ENCODE measurements at regions not wholly inside any gene's neighbourhood (a gene's known extent, or its start where the extent isn't known, plus 50 kb on each side); places are given as distances from the start of the nearest gene placed in this dataset.

DNA sequence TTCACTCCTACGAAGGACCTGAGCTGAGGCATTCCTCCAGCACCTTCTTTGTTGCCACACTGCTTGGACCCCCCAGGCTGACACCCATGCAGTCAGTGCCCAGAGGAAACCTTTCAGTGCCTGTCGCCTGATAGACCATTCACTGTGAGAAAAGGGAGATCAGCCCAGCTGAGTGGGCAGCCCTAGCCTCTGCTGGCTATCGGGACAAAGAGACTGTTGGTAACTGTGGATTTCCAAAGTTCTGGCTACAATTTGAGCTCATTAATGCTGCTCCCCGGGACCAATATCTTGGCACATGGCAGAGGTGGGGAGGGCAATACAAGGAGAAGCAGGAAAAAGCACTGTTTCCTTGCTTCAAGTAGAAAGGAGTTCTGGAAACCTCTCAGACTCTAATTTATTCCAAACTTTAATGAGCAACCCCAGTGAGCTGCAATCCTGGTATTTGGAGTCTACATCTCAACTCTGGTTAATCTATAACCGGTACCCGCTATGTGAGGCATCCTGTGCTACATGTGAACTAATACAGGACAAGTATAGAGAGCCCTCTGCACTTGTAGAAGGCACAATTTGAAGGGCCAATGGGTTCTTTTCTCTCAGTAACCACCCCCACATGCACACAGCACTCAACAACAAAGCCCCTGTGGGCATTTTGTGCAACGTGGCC is 200.7 kb upstream of the NCAM1 start:
- no peak for TF ChIP-seq CTCF (IDR thresholded peaks at IDR 0.05; ENCODE audit: insufficient read depth, low read depth, low read length, missing control alignments)
- H3K4me3 ChIP-seq (ENCODE audit: low read depth, low read length) = no peak overlapping the region
- no peak for DNase-seq (ENCODE audit: low read depth)

DNA sequence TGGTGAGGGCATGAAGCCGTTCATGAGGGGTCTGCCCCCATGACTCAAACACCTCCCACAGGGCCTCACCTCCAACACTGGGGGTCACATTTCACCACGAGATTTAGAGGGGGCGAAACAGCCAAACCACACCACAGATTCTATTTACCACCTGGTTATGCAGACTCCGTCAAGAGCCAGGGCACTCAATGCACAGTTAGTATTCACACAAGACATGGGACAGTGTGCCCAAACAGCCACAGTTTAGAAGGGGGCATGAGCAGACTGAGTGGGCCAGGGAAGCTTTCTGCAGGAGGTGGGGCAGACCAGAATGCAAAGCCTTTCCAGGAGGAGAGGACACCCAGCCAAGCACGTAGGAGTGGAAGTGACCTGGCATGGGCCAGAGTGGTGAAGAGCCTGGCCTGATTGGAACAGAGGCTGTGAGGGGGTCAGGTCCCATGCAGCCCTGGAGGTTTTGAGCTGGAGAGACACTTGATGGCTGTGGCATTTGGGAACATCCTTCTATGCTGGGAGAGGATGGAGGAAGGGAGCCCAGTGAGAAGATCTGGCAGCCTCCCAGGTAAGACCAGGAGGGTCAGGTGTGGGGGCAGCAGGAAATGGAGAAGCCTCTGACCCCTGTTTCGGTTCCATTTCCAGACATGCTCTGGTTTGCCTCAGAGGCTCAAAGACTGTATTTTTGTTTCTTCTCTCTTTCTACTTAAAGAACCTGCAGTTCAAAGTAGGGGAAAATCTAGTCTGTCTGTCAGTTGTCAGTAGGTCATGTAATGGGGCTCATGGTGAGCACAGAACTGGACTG is 199.1 kb upstream of the NCAM1 start:
- DNase-seq (ENCODE audit: low read depth) = no peak
- no peak for TF ChIP-seq CTCF (IDR thresholded peaks at IDR 0.05; ENCODE audit: insufficient read depth, low read depth, low read length, missing control alignments)
- H3K4me3 ChIP-seq (ENCODE audit: low read depth, low read length) = no peak overlapping the region

DNA sequence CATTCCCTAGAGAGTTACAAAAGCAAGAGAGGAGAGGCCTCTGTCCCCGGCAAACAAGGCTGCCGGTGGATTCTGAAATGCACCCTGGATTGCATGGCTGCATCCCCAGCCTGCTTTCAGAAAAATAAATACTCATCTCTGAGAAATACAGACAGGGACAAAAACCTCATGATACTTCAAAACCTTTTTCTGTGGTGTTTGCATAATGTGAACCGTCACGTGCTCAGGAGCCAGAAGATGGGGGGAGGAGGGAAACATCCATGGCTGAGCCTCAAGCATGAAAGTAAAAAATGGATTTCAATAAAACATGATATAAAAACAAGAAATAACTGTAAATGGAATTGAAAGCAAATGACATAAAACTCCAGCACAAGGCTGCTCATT is 198.5 kb upstream of the NCAM1 start:
- no peak for TF ChIP-seq CTCF (IDR thresholded peaks at IDR 0.05; ENCODE audit: insufficient read depth, low read depth, low read length, missing control alignments)
- H3K4me3 ChIP-seq (ENCODE audit: low read depth, low read length) = no peak overlapping the region
- DNase-seq (ENCODE audit: low read depth) = no peak

DNA sequence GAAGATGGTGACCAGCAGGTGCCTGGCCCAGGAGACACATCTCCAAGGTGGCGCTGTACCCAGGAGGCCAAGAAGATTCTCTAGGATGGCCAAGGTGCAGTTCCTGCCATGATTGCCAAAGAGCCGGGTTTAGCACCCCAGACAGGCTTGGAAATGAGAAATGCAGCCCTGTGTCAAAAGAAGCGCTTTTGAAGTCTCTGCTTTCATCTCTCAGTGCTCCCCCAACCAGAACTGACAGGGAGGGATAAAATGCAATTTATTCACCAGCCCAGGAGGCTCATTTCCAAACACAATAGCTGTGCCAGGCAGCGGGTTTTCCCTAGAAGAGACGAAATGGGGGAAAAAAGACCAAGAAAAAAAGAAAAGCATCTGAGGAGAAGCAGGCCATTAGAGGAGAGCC is 195.9 kb upstream of the NCAM1 start:
- no peak for TF ChIP-seq CTCF (IDR thresholded peaks at IDR 0.05; ENCODE audit: insufficient read depth, low read depth, low read length, missing control alignments)
- no peak overlapping the region for H3K4me3 ChIP-seq (ENCODE audit: low read depth, low read length)
- DNase-seq (ENCODE audit: low read depth) = no peak

- no peak for DNase-seq (ENCODE audit: low read depth)
- H3K4me3 ChIP-seq (ENCODE audit: low read depth, low read length) = no peak overlapping the region
- no peak for TF ChIP-seq CTCF (IDR thresholded peaks at IDR 0.05; ENCODE audit: insufficient read depth, low read depth, low read length, missing control alignments)
Observed at GRCh38 chr11:112769170-112769569, 192.1 kb upstream of the NCAM1 start.

DNA sequence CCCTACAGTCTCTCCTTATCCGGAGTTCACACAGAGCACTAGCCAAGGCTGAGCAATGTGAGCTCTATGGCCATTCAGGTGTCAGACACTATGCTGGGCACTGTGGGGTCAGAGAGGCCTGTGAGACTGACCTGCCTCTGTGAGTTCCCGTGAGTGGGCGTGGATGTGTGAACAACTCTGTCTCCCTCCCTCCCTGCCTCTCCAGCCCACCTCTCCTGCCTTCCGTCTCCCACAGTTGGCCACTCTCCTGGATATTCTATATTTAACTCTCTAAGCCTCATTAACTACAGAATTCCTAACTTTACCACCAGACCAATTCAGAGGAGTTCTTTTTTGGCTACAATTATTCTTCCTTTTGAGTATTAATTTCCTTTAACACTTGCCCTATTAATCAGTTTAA is 191.6 kb upstream of the NCAM1 start:
- H3K4me3 ChIP-seq (ENCODE audit: low read depth, low read length) = no peak overlapping the region

More for the DNA sequence above, 191.6 kb upstream of the NCAM1 start:
- no peak for TF ChIP-seq CTCF (IDR thresholded peaks at IDR 0.05; ENCODE audit: insufficient read depth, low read depth, low read length, missing control alignments)
- no peak for DNase-seq (ENCODE audit: low read depth)
